ENCODE measurements at regions not wholly inside any gene's neighbourhood (a gene's known extent, or its start where the extent isn't known, plus 50 kb on each side); places are given as distances from the start of the nearest gene placed in this dataset.

GRCh38 chr6:95325916-95326315, 251.4 kb upstream of the MANEA start:
- no peak for TF ChIP-seq CTCF (IDR thresholded peaks at IDR 0.05; ENCODE audit: low read depth, low read length)
- TF ChIP-seq POLR2A (IDR thresholded peaks at IDR 0.05; ENCODE audit: extremely low read depth, insufficient read length), result no peak
- TF ChIP-seq MAX (IDR thresholded peaks at IDR 0.05; ENCODE audit: low read depth, low read length), result no peak
- TF ChIP-seq MYC (IDR thresholded peaks at IDR 0.05; ENCODE audit: low read depth, low read length), result no peak

All from NB4 (cell line).